CD4-positive, alpha-beta T cell treated with Interleukin-10 for 1 hour (primary cell): ENCODE measurements at regions not wholly inside any gene's neighbourhood (a gene's known extent, or its start where the extent isn't known, plus 50 kb on each side); places are given as distances from the start of the nearest gene placed in this dataset.

Experiments used
- DNase-seq: peaks from one replicate; pipeline ENCODE4 v3.0.0-alpha.2; 2020

DNA sequence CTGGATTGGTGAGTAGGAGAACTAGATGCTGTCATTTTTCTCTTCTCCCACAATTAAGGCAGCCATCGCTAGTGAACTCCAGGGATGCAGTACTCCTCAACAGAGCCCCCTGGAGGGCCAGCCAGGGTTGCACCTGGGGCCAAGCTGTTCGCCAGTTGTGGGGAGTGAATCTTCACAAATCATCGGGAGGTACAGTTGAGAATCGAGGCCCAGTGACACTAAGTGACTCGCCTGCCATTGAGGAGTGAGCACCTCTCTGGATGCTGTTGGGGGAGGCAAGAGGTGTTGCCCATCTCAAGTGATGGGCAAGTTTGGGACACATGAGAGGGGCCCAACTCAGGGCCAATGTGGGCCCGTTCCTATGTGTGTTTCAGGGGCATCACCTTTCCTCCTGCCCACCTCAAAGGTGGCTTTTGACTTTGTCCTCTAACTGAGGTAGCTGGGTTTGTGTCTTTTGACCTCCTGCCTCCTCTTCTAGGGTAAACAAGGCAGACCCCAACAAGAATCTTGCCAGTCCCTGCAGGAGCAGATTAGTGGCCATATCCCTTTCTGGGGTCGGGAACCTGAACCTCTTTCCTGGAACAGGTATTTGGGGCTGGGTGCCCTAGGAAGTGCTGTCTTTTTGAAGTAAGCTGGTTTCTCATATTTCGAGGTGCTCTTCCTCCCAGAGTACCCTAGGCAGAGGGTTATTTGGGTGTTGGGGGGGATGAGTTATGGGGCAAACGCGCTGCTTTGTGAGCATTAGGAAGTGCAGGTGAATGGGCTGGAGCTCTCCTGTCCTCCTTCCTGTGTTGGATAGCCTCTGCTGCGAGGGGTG lies 181.2 kb downstream of the MACROH2A1 start:
- no peak for DNase-seq

DNA sequence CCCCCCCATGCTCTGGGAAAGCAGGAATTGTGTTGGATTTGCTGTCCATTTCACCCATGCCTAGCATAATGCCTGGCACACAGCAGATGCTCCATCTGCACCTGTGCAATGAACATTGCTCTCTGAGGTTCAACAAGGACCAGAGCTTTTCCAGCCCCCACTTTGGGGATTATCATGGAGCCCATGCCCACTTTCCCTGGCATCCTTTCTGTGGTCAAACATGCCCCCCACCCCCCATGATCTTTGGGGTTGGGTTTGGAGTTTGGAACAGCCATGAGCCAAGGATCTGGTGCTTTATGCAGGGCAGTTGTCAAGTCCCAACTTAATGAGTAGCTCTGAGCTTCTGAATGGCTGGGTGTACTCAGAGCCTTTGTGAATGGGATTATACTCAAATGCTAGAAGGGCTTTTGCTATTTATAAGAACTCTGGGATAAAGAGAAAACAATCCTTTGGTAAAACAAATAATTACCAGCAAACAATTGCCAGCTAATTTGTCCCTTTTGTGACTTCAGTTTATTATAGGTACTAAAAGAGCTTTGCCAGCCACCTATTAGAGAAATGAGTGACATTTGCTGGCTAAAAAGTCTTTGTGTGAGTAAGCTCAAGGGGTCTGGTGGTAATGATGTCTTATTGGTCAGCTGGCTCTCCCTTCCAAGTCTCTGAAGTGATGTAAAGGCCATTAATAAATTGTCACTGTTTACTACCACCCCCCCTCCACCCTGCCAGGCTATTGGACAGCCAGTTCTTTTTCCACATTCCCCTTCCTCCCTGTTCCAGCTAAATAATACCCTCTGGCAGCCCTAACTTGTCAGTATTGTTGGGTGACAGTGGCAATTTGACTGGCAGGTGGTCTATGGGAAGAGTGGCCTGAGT lies 182.3 kb downstream of the MACROH2A1 start:
- DNase-seq, result no peak

DNA sequence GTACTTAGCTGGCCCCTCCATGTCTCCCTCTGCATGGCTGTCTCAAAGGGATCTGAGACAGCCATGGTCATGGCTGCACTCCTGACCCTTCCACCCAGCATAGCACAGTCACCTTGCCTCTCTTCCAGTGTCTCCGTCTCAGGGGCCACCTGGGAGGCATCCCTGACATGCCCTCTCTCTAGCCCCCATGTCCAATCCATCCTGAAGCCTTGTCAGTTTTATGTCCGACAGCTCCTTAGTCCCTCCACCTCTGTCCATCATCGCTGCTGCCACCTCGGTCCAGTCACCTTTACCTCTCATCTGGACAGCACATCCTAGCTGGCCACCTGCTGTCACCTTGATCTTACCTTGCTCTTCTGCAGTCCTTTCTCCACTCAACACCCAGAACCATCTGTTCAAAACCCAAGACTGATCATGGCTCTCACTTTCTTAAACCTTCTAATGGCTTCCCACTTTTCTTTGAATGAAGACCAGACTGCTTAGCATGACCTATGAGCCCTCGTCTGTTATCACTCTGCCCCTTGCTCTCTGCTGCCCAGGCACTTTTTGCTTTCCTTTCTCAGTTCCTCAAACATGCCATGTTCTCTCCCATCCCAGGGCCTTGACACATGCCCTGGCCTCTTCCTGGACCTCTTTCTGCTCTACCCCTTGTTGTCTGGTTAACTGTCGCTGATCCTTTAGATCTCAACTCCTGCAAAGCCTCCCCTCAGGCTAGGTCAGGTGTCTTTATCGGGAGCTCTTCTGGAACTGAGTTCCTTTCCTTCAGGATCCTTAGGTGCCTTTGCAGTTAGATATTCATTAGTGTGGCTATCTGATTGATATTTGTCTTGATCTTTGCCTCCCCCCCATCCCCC lies 181.8 kb upstream of the PITX1 start:
- DNase-seq, result no peak

DNA sequence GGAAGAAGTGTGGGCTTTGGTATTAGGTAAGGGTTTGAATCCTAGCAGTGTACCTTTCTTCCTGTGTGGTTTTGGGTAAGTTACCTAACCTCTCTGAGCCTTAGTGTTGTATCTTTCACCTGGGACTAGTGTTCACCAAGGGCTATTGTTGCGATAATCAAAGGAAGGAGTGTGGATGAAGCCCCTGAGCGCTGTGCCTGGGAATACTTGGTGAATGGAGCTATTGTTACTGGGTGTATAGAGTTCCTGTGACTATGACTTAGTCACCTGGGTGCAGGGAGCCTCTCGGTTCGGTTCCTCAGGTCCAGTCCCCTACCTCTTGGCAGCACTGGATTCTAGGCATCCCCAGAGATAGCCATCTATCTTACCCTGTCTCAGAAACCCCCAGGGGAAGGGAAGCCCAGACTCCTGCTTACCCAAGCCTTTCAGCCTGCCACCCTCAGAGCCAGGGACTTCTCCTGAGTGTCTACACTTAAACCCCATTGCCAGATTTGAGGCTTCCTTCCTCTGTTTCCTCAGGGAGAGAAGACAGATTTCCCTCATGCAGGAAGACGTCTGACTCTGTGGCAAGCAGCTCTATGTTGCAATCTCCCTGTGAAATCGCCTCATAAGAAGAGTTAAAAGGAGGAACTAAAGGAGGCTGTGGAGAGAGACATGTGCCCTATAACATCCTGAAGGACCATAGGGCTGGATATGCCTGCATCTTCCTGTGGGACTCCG lies 181.0 kb upstream of the PITX1 start:
- no peak for DNase-seq

DNA sequence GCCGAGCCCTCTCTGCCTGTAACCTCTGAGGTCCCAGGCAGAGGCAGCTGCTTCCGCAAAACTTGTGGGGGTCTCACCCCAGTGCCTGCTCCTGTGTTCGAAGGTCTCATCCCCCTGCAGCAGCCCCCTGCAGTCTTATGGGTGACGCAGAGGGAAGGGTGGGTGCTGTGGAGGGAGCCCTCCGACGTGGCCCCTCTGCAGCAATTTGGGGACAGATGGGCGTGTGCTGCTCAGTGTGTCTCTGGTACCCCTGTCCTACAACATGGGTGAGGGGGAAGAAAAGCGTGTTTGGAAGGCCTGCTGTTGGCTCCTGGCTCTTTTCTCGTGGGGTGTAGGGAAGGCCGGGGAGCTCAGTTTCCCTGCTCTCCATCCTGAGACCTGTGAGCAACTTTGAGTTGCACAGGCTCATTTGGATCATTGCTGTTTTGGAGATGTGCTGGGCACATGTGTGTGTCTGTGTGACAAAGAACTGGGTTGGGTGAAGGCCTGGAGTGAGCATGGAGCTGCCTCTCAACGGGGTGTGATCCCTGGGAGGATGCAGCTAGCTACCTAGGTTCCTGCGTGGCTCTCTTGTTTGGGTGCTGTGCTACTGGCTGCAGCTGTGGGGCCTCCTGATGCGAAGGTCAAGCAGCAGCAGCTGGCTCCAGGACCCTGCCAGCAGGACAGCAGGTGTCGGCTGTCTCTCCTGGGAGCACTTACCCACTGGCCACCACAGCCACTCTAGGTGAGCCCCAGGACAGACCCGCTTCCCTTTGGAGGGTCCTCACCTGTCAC lies 179.6 kb upstream of the PITX1 start:
- no peak for DNase-seq

DNA sequence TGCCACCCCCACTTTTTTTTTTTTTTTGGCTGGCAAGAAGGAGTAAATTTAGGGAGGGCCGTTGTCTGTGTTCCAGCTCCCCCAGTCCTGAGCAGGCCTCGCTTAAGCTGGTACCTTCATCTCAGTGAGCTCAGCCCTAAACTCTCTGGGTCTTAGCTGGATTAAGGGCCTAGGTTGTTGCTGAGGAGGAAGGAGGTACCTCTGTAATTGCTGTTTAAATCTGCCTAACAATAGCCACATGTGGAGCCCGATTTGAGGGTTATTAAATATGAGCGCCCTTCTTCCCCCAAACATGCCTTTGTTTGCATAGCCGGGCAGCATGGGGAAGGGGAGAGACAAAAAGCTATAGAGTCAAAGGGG lies 179.0 kb upstream of the PITX1 start:
- DNase-seq, result no peak

DNA sequence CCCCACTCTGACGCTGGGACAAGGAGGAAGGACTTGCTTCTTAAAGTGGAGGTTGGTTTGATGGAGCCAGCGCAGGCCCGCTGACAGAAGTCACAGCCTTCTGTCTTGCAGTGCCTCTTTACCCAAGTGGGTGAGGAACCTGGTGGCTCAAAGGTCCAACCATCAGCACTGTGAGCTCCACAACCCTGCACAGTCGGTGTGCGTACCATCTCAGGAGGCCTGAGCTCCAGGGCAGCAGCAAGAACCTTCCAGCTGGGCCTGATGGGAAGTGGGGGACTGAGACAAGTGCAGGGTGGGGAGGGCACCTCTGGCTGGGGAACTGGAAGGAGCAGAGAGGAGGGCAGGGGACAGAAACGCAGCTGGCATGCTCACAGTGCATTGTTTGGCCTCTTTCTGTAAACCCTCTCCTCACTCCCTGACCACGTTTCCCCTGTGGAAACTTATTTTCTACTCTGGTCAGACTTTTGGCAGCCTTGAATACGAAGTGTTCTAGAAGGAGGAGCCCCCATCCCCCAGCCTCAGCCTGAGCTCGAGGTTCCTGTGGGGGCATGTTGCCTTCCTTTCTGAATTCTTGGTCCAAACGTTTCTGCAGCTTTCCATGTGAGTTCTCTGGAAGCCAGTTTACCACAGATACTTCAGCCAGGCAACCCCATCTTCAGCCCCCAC lies 178.5 kb upstream of the PITX1 start:
- DNase-seq, result no peak

DNA sequence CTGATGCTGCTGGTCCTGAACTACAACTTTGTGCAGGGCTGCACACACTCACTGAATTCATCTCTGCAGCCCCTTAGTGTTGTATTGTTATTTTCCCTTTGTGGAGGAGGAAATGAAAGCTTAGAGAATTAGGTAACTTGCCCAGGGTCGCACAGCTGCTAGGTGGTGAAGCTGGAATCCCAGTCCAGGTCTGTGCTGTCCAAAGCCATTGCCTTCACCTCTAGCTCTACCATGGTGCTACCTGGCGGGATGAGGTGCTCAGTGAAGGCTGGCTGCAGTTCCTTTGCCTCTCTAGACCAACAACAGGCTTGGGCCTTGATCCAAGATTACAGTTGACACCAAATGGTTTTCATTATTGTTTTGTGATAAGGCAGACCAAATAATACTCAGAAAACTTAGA lies 177.8 kb upstream of the PITX1 start:
- no peak for DNase-seq

DNA sequence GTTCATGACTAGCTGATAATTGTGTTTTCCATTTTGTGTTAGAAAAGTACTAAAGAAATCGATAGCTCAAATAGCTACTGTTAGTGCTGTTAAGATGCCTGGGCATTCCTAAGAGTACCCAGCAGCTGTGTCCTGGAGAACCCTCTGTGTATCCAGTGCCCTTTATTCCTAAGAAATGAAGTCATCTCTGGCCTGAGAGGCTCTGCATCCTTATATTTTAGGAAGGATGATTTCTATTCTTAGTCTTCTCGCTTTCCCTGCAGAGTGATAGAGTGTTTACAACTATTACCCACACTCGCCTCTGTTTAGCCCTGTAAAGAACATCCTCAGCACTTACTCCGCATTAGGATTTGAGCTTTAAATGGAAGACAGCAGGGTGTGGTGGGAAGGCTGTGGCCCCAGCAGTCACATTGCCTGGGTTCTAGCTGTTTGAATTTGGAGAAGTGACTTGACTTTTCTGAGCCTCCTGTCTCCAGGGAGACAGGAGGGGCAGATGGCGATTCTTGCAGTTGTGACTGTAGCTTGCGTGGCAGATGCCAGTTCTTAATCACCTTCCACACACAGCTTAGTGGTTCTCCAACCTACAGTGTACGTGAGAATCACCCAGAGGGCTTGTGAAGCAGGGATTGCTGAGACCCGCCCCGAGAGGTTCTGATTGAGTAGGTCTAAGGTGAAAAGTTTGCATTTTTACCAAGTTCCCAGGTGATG lies 177.2 kb upstream of the PITX1 start:
- DNase-seq, result no peak

DNA sequence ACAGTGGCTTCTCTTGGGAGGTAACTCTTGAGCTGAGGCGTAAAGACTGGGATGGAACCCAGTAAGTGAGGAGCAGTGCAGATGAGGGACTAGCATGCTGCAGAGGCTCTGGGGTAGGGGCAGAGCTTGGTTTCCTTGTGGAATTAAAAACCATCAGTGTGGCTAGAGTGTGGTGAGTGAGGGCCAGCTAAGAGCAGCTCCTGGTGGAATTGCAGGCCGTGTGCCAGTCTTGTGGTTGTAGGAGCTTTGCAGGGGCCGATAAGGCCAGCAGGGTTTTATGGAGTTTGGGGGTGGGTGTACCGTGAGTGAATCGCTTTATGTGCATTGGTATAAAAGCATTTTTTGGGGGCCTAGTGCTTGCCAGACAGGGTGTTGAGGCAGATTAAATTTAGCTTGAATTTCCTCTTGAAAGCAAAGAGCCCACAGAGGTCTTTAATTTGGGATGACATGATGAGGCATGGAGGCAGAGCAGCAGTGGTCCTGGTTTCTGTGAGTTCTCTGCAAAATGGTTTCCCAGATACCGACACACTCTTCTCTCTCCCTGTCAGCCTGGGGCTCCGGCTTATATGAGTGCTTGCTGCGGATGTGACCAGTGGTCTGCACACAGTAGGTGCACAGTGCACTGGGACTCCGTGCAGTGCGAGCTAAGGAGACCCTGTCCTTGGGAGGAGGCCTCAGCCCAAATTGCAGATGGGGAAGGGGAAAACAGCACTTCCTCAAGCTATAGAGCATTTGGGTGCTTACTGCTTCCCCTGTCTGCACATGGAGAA lies 176.4 kb upstream of the PITX1 start:
- no peak for DNase-seq

DNA sequence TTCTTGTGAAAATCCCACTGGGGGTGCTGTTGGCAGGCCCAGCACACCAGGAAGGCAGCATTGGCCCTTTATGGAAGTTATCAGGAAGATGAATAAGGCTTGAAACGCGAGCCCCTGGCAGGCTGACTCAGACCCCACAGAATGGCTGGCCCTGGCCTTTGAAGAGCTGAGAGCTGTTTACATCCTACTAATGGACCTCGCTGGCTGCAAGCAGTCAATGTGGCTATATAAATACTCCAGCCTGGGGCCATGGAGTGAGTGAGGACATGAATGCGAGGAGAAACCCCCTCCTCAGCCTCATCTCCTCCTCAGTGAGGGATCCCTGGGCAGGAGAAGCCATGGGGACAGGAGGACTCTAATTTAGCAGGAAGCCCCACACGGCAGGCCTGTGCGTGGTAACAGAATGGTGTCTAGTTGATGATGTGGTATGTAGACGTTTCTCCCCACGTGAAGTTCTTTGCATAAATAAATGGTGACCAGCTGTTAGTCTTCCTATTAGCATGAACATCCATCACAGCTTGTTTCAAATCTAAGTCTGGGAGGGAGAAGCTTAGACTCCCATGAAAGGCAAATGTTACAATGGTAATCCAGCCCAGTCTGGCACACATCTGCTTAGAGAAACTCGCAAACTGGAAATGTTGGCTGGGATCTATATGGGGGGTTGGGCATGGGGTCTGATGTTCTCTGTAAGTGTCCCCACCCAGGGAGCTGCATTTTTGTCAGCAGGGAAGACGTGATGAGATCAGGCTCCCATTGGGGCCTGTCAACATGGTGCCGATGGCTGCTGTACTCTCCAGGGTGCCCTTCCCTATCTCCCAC lies 175.1 kb upstream of the PITX1 start:
- DNase-seq, result no peak

DNA sequence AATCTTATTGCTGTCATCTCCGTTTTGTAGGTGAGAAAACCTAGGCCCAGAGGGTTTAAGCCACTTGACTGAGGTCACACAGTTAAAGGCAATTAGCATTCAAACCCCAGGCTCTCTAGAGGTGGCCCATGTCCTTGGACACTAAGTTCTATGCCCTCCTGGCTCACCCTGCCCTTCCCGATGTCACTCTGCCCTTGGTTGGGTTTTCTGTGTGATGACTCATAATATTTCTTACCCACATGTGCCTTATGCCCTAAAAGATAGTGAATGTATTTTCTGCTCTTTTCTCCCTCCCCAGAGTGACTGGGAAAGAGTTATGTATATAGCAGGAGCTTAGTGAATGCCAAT lies 174.5 kb upstream of the PITX1 start:
- DNase-seq, result no peak

DNA sequence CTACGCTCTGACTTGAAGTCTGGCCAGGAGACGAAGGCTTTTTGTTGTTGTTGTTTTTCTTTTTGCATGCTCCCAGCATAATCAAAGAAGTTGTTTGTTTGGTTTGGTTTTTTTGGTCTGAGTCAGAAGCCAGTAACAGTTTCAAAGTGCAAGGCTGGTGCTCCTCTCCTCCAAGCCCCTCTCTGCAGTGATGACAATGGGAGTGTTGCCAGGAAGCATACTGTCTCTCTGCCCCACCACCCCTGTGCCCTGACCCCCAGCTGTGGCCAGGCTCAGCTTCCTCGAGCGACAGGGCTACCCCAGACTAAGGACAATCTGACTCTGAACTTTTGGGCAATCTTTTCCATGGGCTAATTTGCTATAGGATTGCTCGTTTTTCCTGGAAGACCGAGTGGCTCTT lies 173.8 kb upstream of the PITX1 start:
- no peak for DNase-seq

DNA sequence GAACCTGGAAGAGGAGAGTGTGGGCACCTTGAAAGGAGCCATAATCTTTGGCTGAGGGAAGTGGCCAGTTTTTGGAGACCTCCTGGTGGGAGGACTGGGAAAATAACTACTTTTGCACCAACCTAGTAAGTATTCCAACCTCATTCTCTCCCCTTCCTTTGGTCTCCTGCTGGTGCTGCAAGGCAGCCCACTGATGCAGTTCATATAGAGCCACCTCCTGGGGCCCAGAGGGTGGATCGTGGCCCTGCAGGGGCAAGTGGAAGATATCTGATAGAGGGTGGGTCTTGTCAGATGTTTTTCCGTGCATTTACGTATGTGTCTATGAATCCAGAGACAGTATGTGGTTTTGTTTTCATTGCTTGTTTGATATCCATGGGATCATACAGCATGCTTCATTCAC lies 172.8 kb upstream of the PITX1 start:
- no peak for DNase-seq

DNA sequence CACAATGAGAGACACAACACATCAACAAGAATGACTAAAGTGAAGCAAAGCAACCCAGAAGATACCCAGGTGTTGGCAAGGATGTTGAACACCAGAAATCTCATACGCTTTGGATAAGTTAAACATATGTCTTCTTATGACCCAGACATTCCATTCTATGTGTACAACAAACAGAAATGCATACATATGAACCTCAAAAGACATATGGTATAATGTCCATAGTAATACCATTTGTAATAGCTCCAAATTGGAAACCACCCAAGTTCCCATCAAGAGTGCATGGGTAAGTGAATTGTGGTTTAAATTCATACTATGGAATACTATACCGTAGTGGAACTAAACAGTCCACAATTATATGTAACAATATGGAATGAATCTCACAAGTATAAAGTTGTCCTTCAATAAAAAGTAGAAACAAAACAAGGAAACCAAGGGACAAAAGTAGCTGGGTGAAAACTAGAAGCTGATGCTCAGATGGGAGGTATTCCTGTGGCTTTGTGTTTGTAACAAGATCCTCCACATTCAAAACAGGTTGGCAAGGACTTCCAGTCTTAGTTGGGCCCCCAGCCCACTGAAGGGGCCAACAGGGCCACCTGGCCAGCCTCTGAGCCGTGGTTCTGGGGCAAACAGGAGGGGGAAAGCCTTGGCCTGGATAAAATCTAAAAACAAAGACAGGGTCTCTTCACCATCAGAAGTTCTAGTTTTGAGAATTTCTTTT lies 171.8 kb upstream of the PITX1 start:
- DNase-seq, result no peak

DNA sequence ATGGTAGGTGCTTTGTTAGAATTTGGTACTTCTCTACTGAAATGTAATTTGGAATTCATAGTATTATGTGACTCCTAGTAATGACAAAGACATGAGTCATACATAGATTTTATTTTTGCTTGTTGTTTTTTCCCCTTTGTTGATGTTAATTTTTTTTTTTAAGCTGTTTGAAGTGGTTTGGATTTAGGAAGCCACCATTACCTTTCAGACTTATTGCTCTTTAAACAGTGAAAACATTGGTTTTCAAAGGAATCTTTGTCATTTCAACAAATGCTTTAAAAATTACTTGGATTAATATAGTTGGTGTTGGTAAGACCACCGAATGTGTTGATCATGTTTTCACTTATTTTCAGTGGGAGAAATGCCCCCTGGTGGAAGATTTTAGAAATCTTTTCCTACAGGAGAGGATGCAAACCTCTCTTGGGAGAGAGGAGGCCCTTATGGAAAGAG lies 170.1 kb upstream of the PITX1 start:
- DNase-seq, result no peak

DNA sequence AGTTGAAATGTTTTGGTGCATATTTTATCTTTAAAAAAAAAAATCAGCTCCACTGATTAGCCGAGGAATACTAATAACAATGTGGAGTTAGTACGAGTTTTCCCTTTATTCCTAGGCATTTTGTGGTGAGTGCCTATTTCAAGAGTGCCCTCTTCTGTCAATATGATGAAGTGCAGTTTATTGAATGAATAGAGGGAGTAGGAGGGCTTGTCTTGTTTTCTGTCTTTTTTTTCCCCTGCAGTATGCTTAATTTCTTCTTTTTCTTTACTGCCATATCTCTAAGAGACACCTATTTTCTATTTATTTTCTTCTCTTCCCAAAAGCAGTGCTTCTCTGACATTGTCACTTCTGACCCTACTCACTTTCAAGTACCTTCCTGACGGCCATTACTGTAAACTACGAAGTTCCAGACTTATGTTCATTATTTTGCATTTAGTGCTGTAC lies 169.6 kb upstream of the PITX1 start:
- DNase-seq, result no peak

DNA sequence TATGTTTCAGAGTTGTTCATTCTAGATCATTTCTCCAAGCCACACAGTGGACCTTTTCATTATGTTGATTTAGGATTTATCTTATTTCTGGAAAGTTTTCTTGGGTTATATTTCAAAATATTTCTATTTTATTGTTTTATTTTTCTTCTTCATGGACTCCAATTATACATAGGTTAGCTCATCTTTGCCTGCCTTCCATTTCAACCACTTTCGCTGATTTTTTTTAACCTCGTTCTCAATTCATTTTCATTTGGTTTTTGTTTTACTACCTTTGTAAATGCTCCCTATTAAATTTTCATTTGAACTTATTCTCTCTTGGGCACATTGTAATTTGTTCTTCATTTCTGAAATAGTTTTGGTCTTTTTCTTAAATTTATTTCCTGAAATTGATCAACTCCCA lies 169.0 kb upstream of the PITX1 start:
- no peak for DNase-seq
